Lower lobe of right lung (tissue), 2 donors: ENCODE measurements at regions not wholly inside any gene's neighbourhood (a gene's known extent, or its start where the extent isn't known, plus 50 kb on each side); places are given as distances from the start of the nearest gene placed in this dataset.

Source experiments
- ATAC-seq, 2 donors: fragments of 200-7000 bp; cut with Tn5 transposase; one replicate each; pipeline ENCODE4 v1.9.1; 2020 to 2022; ENCODE audit warnings: mild to moderate bottlenecking in 2 of 2, moderate library complexity in 2 of 2
- DNase-seq: peaks from one replicate; pipeline ENCODE4 v3.0.0-alpha.2; 2020
- H3K27ac ChIP-seq: fragments of 200-600 bp; one replicate; pipeline ENCODE4 v1.8.0; 2022
- H3K27me3 ChIP-seq: fragments of 200-600 bp; one replicate; pipeline ENCODE4 v1.8.0; 2022; ENCODE audit warnings: low read depth
- H3K36me3 ChIP-seq: fragments of 200-600 bp; one replicate; pipeline ENCODE4 v1.8.0; 2022; ENCODE audit warnings: mild to moderate bottlenecking
- H3K4me1 ChIP-seq: fragments of 200-600 bp; one replicate; pipeline ENCODE4 v1.8.0; 2022
- H3K4me3 ChIP-seq: fragments of 200-600 bp; one replicate; pipeline ENCODE4 v1.8.0; 2022; ENCODE audit warnings: mild to moderate bottlenecking
- H3K9me3 ChIP-seq: fragments of 200-600 bp; one replicate; pipeline ENCODE4 v1.8.0; 2022
- CTCF ChIP-seq: fragments of 200-600 bp; IDR thresholded peaks from one replicate; pipeline ENCODE4 v1.8.0; 2022; ENCODE audit warnings: antibody characterized with exemption, mild to moderate bottlenecking
- intact Hi-C: fragments of 100-400 bp; cut with DNase I; formaldehyde crosslinking; loops from one replicate; pipeline ENCODE4 v1.11.0; 2022
- donor health status: DM: no; HTN: yes; CAD: no; lungs with severe emphysema.

GRCh38 chr9:115422932-115423440 lies 305.0 kb upstream of the TNC start:
- TF ChIP-seq CTCF, result no peak
- no peaks in the 10 kb centered on the region for H3K27me3 ChIP-seq
- intact Hi-C loops, result no loop called here
- no peak for ATAC-seq
- H3K9me3 ChIP-seq, result peaks cover 24% of the 10 kb centered on the region
- no peak overlapping the region for H3K27ac ChIP-seq
- no peaks in the 10 kb centered on the region for H3K36me3 ChIP-seq
- no peak overlapping the region for H3K4me3 ChIP-seq
- DNase-seq, result no peak
- H3K4me1 ChIP-seq, result no peaks in the 10 kb centered on the region

GRCh38 chr9:115423646-115424045 lies 305.7 kb upstream of the TNC start:
- peaks cover 24% of the 10 kb centered on the region for H3K9me3 ChIP-seq
- no peak overlapping the region for H3K27ac ChIP-seq
- ATAC-seq, result no peak
- no peaks in the 10 kb centered on the region for H3K4me1 ChIP-seq
- no peaks in the 10 kb centered on the region for H3K27me3 ChIP-seq
- no peaks in the 10 kb centered on the region for H3K36me3 ChIP-seq
- TF ChIP-seq CTCF, result no peak
- intact Hi-C loops, result no loop called here
- no peak for DNase-seq
- no peak overlapping the region for H3K4me3 ChIP-seq

- Histone ChIP-seq H3K36me3 (no peaks in the 10 kb centered on the region), H3K27me3 (no peaks in the 10 kb centered on the region), H3K4me1 (no peaks in the 10 kb centered on the region), H3K9me3 (peaks cover 23% of the 10 kb centered on the region), H3K4me3 (no peak overlapping the region), H3K27ac (no peak overlapping the region)
- ATAC-seq, result no peak
- intact Hi-C loops, result no loop called here
- DNase-seq, result no peak
- no peak for TF ChIP-seq CTCF
Observed at GRCh38 chr9:115425601-115426000, 307.6 kb upstream of the TNC start.

GRCh38 chr9:115437418-115437817 lies 319.5 kb upstream of the TNC start:
- ATAC-seq, result no peak
- no peak for TF ChIP-seq CTCF
- Histone ChIP-seq H3K4me1 (no peaks in the 10 kb centered on the region), H3K27ac (no peak overlapping the region), H3K4me3 (no peak overlapping the region), H3K27me3 (no peaks in the 10 kb centered on the region), H3K36me3 (no peaks in the 10 kb centered on the region), H3K9me3 (no peaks in the 10 kb centered on the region)
- DNase-seq, result no peak
- intact Hi-C loops, result no loop called here

- H3K4me1 ChIP-seq, result no peaks in the 10 kb centered on the region
- ATAC-seq, result no peak
- no peak overlapping the region for H3K27ac ChIP-seq
- H3K27me3 ChIP-seq, result no peaks in the 10 kb centered on the region
- intact Hi-C loops, result no loop called here
- no peak for TF ChIP-seq CTCF
- H3K4me3 ChIP-seq, result no peak overlapping the region
- DNase-seq, result no peak
- H3K9me3 ChIP-seq, result no peaks in the 10 kb centered on the region
- no peaks in the 10 kb centered on the region for H3K36me3 ChIP-seq
Observed at GRCh38 chr9:115439641-115440040, 321.7 kb upstream of the TNC start.

GRCh38 chr9:115442054-115442453 lies 324.1 kb upstream of the TNC start:
- no peak overlapping the region for H3K4me3 ChIP-seq
- H3K4me1 ChIP-seq, result no peaks in the 10 kb centered on the region
- H3K36me3 ChIP-seq, result no peaks in the 10 kb centered on the region
- no peak overlapping the region for H3K27ac ChIP-seq
- intact Hi-C loops, result no loop called here
- ATAC-seq, result peak in 1 of 2 donors; percentile 23
- no peaks in the 10 kb centered on the region for H3K9me3 ChIP-seq
- TF ChIP-seq CTCF, result no peak
- no peaks in the 10 kb centered on the region for H3K27me3 ChIP-seq
- no peak for DNase-seq
